COLO668 (cell line): ENCODE measurements at regions not wholly inside any gene's neighbourhood (a gene's known extent, or its start where the extent isn't known, plus 50 kb on each side); places are given as distances from the start of the nearest gene placed in this dataset.
A peak's percentile ranks its signal among the peaks of the same experiment; 100 is the strongest.

Experiments
- DNase-seq: peaks from one replicate; lab custom pipeline; 2025; ENCODE audit not compliant: unreplicated experiment; lab: John Stamatoyannopoulos, UW

DNA sequence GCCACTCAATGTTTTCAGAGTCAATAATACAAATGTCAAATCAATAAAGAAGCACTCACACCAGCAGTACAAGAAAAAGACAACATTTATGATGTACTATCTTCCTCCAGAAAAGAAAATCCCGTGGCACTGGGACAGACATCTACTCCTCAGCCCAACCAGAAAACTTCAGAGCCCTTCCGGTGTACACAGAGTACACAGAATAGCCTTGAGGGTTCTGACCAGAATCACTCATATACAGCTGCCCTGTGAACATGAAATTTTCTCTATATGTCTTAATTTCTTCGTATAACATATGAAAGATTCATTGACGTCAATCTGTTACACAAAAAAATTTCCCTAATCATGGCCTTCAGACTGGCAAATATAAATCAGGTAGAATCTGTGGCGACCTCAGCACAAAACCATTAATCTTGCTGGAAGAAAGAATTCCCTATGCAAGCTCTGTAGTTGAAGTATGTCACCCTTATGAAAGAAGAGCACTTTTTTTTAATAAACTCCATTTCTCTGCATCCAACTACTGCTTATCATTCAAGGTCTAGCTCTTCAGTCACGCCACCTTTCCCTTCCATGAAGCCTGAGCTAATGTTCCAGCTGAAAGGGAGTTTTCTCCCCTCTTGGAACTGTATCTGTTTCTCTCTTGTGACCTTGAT, 53.8 kb upstream of the PLAAT1 start:
- no peak for DNase-seq

DNA sequence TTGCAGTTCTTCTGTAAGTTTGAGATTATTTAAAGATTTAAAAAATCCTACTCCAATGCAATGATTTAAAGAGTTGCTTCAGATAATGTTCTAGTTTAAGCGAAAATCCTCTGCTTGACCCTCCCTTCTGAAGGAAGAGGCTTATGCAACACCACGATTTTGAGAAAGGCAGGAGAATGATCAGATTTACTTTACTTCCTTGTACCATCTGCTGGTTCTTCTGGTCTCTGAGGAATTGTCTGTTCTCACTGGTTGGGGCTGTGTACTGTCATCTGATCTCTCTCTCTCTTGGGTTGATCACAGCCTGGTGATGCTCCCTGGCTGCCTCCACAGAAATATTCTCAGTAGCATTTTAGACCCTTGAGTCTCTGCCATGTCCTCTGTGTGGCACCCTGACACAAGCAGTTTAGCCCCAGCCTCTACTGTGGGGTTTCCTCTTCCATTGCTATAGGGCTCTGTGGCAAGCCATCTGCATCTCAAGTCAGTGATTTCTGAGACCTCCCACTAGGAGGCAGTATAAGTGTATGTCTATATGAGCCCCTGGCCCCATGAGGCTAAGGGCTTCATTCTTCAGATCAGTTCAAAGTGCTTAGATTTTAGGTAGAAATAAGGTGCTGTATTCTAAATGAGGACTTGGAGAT, 50.8 kb upstream of the PLAAT1 start:
- DNase-seq = peak; percentile 27
